GM12874 (cell line): ENCODE measurements at regions not wholly inside any gene's neighbourhood (a gene's known extent, or its start where the extent isn't known, plus 50 kb on each side); places are given as distances from the start of the nearest gene placed in this dataset.

ENCODE experiments used
- CTCF ChIP-seq: IDR thresholded peaks from 2 replicates; pipeline ENCODE4 v1.5.1; 2011; ENCODE audit warnings: low read depth, mild to moderate bottlenecking, control low read depth, low read length, moderate library complexity; ENCODE audit not compliant: insufficient read depth

DNA sequence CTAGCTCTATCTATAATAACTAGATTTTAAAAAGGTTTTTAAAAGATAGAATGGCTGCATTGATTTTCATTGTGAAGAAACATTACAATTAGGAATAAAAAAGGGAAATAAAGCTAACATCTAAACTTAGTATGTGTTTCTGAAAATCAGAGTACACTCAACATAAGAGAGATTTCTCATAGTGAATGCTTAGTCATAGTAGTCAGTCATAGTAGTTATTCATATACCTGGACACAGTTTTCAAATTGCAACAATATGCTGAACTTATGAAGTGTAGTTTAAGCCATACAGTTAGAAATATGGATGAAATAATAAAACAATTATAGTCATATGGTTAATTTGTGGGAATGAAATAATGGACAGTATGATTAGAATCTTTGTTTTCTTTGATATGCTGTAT, 273.0 kb upstream of the CTNND2 start:
- TF ChIP-seq CTCF: no peak

DNA sequence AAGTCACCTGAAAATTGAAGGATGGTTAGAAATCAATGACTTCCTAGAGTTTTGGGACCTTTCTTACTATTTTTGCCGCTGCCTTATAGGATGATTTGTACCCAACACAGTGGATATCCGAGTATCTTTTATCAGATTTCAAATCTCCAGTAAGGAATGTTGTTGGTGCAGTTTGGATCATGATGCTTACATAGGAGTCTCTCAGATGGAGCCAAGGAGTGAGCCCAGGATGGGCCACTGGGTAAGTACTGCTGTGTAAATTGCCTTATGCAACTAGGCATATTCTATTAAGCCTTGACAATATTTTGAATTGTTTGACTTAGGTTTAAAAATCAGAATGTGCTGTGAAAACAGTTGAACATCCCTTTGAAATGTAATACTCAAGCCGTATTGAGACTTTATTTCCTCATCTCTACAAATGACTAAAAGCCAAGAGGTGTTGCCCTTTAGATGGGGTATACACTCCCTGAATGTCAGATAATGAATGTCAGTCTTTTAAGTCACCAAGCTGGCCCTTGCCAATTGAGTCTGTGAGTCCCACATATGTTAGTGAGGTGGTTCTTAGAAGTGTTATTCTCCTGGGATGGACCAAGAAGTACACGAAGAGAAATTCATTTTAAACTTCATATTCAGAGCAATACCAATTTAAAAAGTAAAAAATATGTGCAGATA, 271.8 kb upstream of the CTNND2 start:
- TF ChIP-seq CTCF: no peak

DNA sequence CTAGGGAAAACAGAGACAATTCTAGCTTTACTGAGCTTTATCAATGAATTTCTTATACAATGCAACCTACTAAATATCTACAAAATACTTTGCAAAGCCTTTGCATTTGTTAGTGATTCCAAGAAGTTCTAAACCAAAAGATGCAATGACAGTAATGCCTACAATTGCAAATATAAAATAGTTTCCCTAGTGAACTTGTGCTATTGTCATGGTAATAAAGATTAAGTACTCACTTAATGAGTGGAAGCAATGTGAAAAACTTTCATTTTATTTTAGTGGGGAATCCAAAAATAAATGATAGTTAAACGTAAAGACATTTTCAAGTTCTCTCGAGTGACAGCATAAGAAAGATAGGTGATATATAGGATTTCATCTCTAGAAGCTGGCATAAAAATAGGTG, 270.5 kb upstream of the CTNND2 start:
- no peak for TF ChIP-seq CTCF

GRCh38 chr5:12169536-12169935, 265.3 kb upstream of the CTNND2 start:
- TF ChIP-seq CTCF: no peak

GRCh38 chr5:12162863-12163262, 258.6 kb upstream of the CTNND2 start:
- TF ChIP-seq CTCF: no peak

DNA sequence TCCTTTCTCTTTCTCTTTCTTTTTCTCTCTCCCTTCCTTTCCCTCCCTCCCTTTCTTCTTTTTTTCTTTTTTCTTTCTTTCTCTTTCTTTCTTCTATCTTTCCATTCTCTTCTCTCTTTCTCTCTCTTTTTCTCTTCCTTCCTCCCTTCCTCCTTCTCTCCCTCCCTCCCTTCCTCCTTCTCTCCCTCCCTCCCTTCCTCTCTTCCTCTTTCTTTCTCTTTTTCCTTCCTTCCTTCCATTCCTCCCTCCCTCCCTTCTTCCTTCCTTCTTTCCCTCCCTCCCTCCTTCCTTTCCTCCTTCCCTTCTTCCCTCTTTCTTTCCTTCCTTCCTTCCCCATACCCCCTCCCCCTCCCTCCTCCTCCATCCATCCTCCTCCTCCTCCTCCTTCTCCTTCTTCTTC, 243.3 kb upstream of the CTNND2 start:
- no peak for TF ChIP-seq CTCF

GRCh38 chr5:12141496-12141895, 237.2 kb upstream of the CTNND2 start:
- TF ChIP-seq CTCF: no peak

DNA sequence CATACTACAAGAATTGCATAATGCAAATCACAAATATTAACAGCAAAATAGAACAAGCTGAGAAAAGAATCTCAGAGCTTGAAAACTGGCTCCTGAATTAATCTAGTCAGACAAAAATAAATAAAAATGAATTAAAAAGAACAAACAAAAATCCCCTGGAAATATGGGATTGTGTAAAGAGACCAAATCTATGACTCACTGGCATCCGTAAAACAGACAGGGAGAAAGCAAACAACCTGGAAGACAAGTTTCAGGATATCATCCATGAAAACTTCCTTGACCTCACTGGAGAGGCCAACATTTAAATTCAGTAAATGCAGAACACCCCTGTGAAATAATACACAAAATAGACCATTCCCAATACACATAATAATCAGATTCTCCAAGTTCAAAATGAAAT, 229.3 kb upstream of the CTNND2 start:
- TF ChIP-seq CTCF: no peak
